WTC11 (cell line): ENCODE measurements at regions not wholly inside any gene's neighbourhood (a gene's known extent, or its start where the extent isn't known, plus 50 kb on each side); places are given as distances from the start of the nearest gene placed in this dataset.

Experiments used
- ATAC-seq: fragments of 200-7000 bp; cut with Tn5 transposase; 2 replicates; pipeline ENCODE4 v1.10.0; 2021; ENCODE audit warnings: mild to moderate bottlenecking, moderate library complexity
- CTCF ChIA-PET: fragments of 300-600 bp; sonication (Branson Sonifier 250); formaldehyde crosslinking; loops from one replicate; lab custom pipeline; 2021; ENCODE audit warnings: antibody characterized with exemption; lab: Charles Lee
- POLR2A ChIA-PET: fragments of 350-600 bp; sonication (Branson Sonifier 250); formaldehyde crosslinking; loops from one replicate; lab custom pipeline; 2021; ENCODE audit warnings: antibody characterized with exemption; lab: Charles Lee
- DNase-seq: peaks from one replicate; pipeline ENCODE4 v3.0.0; 2021; ENCODE audit warnings: low spot score
- H3K27ac Mint-ChIP-seq: 2 replicates; pipeline ENCODE4 v1.8.0; 2021; ENCODE audit warnings: mixed read lengths
- H3K27me3 Mint-ChIP-seq: 2 replicates; pipeline ENCODE4 v1.8.0; 2021; ENCODE audit warnings: low read depth, mild to moderate bottlenecking, moderate library complexity, mixed read lengths
- H3K36me3 Mint-ChIP-seq: 2 replicates; pipeline ENCODE4 v1.8.0; 2021; ENCODE audit warnings: mixed read lengths
- H3K4me1 Mint-ChIP-seq: 2 replicates; pipeline ENCODE4 v1.8.0; 2022; ENCODE audit warnings: mixed read lengths
- H3K4me3 Mint-ChIP-seq: 2 replicates; pipeline ENCODE4 v1.8.0; 2021; ENCODE audit warnings: mild to moderate bottlenecking, moderate library complexity, mixed read lengths
- H3K9me3 Mint-ChIP-seq: 2 replicates; pipeline ENCODE4 v1.8.0; 2021; ENCODE audit warnings: mixed read lengths
- AFF4 ChIP-seq: sonication (generic); formaldehyde crosslinking; IDR thresholded peaks from 2 replicates; pipeline ENCODE4 v1.8.1; 2023; ENCODE audit warnings: mild to moderate bottlenecking, missing genetic modification reagents, borderline replicate concordance
- CDX4 ChIP-seq: fragments of 250-450 bp; sonication (Bioruptor Pico); IDR thresholded peaks from 2 replicates; pipeline ENCODE4 v1.9.0; 2021; ENCODE audit warnings: moderate library complexity, mild to moderate bottlenecking, inconsistent platforms, borderline replicate concordance
- E2F4 ChIP-seq: sonication (generic); formaldehyde crosslinking; IDR thresholded peaks from 2 replicates; pipeline ENCODE4 v1.8.1; 2022; ENCODE audit warnings: low read depth, mild to moderate bottlenecking, moderate library complexity, missing genetic modification reagents, borderline replicate concordance
- ELF4 ChIP-seq: sonication (generic); formaldehyde crosslinking; IDR thresholded peaks from 2 replicates; pipeline ENCODE4 v1.8.1; 2022; ENCODE audit warnings: low read depth, mild to moderate bottlenecking, moderate library complexity, missing genetic modification reagents
- ETV6 ChIP-seq: sonication (generic); formaldehyde crosslinking; IDR thresholded peaks from 2 replicates; pipeline ENCODE4 v1.8.1; 2022; ENCODE audit warnings: mild to moderate bottlenecking, missing genetic modification reagents
- FOXP4 ChIP-seq: sonication (generic); formaldehyde crosslinking; IDR thresholded peaks from 2 replicates; pipeline ENCODE4 v1.8.0; 2022; ENCODE audit warnings: mild to moderate bottlenecking, missing genetic modification reagents
- GTF2I ChIP-seq: fragments of 250-450 bp; sonication (Bioruptor Pico); conservative IDR thresholded peaks from 2 replicates; pipeline ENCODE4 v1.4.0; 2021; ENCODE audit warnings: mild to moderate bottlenecking
- HMGXB4 ChIP-seq: sonication (generic); formaldehyde crosslinking; IDR thresholded peaks from 2 replicates; pipeline ENCODE4 v1.8.1; 2023; ENCODE audit warnings: mild to moderate bottlenecking, moderate library complexity, missing genetic modification reagents
- MAX ChIP-seq: sonication (generic); formaldehyde crosslinking; IDR thresholded peaks from 2 replicates; pipeline ENCODE4 v1.8.0; 2022; ENCODE audit warnings: mild to moderate bottlenecking, missing genetic modification reagents
- NFYB ChIP-seq: sonication (generic); formaldehyde crosslinking; conservative IDR thresholded peaks from 2 replicates; pipeline ENCODE4 v1.8.0; 2022; ENCODE audit warnings: low read depth, missing genetic modification reagents
- NR3C1 ChIP-seq: sonication (generic); formaldehyde crosslinking; conservative IDR thresholded peaks from 2 replicates; pipeline ENCODE4 v1.8.1; 2023; ENCODE audit warnings: low read depth, mild to moderate bottlenecking, missing genetic modification reagents
- OVOL2 ChIP-seq: fragments of 250-450 bp; sonication (Bioruptor Pico); IDR thresholded peaks from 2 replicates; pipeline ENCODE4 v1.9.0; 2021; ENCODE audit warnings: mild to moderate bottlenecking, borderline replicate concordance
- PREB ChIP-seq: sonication (generic); formaldehyde crosslinking; IDR thresholded peaks from 2 replicates; pipeline ENCODE4 v1.8.1; 2022; ENCODE audit warnings: mild to moderate bottlenecking, missing genetic modification reagents, moderate library complexity, borderline replicate concordance
- USF2 ChIP-seq: sonication (generic); formaldehyde crosslinking; IDR thresholded peaks from 2 replicates; pipeline ENCODE4 v1.8.1; 2023; ENCODE audit warnings: mild to moderate bottlenecking, missing genetic modification reagents, moderate library complexity
- ZBTB43 ChIP-seq: sonication (generic); formaldehyde crosslinking; IDR thresholded peaks from 2 replicates; pipeline ENCODE4 v1.8.1; 2023; ENCODE audit warnings: mild to moderate bottlenecking, missing genetic modification reagents
- ZMAT4 ChIP-seq: fragments of 250-450 bp; sonication (Bioruptor Pico); IDR thresholded peaks from 2 replicates; pipeline ENCODE4 v1.9.0; 2021; ENCODE audit warnings: mild to moderate bottlenecking
- ZNF138 ChIP-seq: sonication (generic); formaldehyde crosslinking; conservative IDR thresholded peaks from 2 replicates; pipeline ENCODE4 v1.8.1; 2022; ENCODE audit warnings: mild to moderate bottlenecking, moderate library complexity, missing genetic modification reagents
- ZNF396 ChIP-seq: fragments of 250-450 bp; sonication (Bioruptor Pico); IDR thresholded peaks from 2 replicates; pipeline ENCODE4 v1.8.0; 2021; ENCODE audit warnings: mild to moderate bottlenecking, moderate library complexity, borderline replicate concordance

GRCh38 chr3:111299192-111299615, 227.6 kb downstream of the NECTIN3 start:
- no peak for DNase-seq
- no peak overlapping the region for H3K4me3 Mint-ChIP-seq
- H3K9me3 Mint-ChIP-seq = no peaks in the 10 kb centered on the region
- H3K27ac Mint-ChIP-seq = no peak overlapping the region
- CTCF ChIA-PET = interaction anchor here (1.3 to 1.5 kb wide), 2 partner anchors 22 to 186 kb away, joined by 4 to 5 read pairs; no protein-coding TSS in a partner anchor
- peak; percentile 88 for ATAC-seq
- H3K4me1 Mint-ChIP-seq = peaks cover 18% of the 10 kb centered on the region
- POLR2A ChIA-PET = no interaction called here
- peaks cover 5% of the 10 kb centered on the region; the same call in 1 of the 2 replicates for H3K27me3 Mint-ChIP-seq
- no peak for TF ChIP-seq E2F4
- TF ChIP-seq USF2 (CRISPR knock-in tag) = no peak
- TF ChIP-seq ZBTB43 (CRISPR knock-in tag) = no peak
- no peak for TF ChIP-seq ETV6 (CRISPR knock-in tag)
- TF ChIP-seq ZNF138 = no peak
- no peak for TF ChIP-seq AFF4 (CRISPR knock-in tag)
- no peak for TF ChIP-seq HMGXB4 (CRISPR knock-in tag)
- no peak for TF ChIP-seq MAX (CRISPR knock-in tag)
- no peak for TF ChIP-seq OVOL2 (CRISPR knock-in tag)
- TF ChIP-seq GTF2I (CRISPR knock-in tag) = no peak
- no peak for TF ChIP-seq NFYB (CRISPR knock-in tag)
- TF ChIP-seq ZNF396 (CRISPR knock-in tag) = no peak
- TF ChIP-seq FOXP4 (CRISPR knock-in tag) = no peak
- no peak for TF ChIP-seq NR3C1 (CRISPR knock-in tag)
- no peak for TF ChIP-seq CDX4 (CRISPR knock-in tag)
- TF ChIP-seq ZMAT4 = no peak
- no peak for TF ChIP-seq ELF4
- no peak for TF ChIP-seq PREB
- H3K36me3 Mint-ChIP-seq = no peaks in the 10 kb centered on the region
